Activated T-helper 9 cell treated with anti-CD3 and anti-CD28 coated beads, Interleukin-2, amount 50 U/mL, for 16 hours (primary cell): ENCODE measurements at regions not wholly inside any gene's neighbourhood (a gene's known extent, or its start where the extent isn't known, plus 50 kb on each side); places are given as distances from the start of the nearest gene placed in this dataset.
"Not testable (repeated sequence)": the region's sequence is repeated elsewhere in the genome, so short reads cannot be mapped to it uniquely, and the experiment has no call there.

Source experiments
- DNase-seq: peaks from one replicate; pipeline ENCODE4 v3.0.0-alpha.2; 2020; ENCODE audit warnings: low read depth

- no peak for DNase-seq
Observed at GRCh38 chr16:87206646-87207451, 110.3 kb downstream of the C16orf95 start.

GRCh38 chr16:87207509-87207908, 109.7 kb downstream of the C16orf95 start:
- DNase-seq: no peak

DNA sequence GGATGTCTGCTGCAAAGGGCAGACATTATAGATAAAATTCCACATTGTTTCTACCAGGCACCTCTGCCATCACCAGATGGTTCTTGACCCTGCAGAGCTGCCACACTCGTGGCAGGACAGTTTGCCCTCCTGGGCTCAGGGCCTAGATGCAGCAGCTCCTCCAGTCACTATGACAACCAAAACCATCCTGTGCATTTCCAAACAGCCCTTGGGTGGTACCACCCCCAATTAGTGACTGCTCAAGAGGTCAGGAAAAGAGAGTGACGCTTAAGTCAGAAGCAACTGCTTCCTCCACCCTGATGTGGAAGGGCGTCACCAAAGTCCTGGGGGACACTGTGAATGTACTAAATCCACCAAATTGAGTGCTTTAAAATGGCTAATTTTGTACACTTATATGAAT, 109.2 kb downstream of the C16orf95 start:
- DNase-seq: no peak

- not testable (repeated sequence) for DNase-seq
Observed at GRCh38 chr16:87208968-87209367, 108.2 kb downstream of the C16orf95 start.

DNA sequence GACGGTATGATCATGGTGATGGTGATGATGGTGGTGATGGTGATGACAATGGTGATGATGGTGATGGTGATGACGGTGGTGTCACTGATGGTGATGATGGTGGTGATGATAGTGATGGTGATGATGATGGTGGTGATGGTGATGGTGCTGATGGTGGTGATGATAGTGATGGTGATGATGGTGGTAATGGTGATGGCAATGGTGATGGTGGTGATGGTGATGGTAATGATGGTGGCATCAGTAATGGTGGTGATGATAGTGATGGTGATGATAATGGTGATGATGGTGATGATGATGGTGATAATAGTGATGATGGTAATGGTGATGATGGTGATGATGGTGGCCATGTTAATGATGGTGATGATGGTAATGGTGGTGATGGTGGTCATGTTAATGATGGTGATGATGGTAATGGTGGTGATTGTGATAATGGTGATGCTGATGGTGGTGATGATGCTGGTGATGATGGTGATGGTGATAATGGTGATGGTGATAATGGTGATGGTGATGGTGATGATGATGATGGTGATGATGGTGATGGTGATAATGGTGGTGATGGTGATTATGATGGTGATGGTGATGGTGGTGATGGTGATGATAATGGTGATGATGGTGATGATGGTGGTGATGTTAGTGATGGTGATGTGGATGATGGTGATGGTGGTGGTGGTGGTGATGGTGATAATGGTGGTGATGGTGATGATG, 107.2 kb downstream of the C16orf95 start:
- no peak for DNase-seq

DNA sequence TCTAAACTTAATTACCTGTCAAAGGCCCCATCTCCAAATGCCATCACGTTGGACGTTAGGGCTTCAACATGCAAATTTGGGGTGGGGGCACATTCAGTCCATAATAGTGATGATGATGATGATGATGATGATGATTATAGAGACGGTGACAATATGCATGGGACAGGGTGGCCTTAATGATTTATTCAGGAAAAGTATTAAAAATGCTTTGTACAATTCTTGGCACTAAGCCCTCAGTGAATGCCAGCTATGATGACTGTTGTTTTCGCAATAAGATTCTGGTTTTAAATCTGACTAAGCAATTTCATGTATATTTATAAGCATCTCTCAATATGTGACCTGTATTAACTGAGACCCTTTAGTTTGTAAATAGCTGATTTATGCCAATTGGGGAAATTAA, 106.3 kb downstream of the C16orf95 start:
- no peak for DNase-seq

DNA sequence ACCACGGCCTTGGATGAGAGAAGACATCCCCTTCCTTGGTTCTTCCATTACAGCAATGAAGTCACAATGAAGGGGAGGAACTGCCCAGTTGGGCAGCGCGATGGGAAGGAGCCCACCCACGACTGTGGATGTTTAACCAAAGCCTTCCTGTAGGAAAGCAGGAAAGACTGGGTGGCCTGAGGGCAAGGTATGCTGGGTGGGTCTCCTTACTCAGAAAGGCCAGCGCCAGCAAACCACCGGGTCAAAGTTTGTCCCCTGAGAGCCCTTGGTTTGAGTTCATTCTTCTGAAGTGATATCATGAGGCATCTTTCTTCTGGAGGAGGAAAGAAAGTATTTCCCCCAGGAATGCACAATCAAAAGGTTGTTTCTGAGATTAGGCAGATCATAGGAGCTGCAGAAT, 105.2 kb downstream of the C16orf95 start:
- no peak for DNase-seq

DNA sequence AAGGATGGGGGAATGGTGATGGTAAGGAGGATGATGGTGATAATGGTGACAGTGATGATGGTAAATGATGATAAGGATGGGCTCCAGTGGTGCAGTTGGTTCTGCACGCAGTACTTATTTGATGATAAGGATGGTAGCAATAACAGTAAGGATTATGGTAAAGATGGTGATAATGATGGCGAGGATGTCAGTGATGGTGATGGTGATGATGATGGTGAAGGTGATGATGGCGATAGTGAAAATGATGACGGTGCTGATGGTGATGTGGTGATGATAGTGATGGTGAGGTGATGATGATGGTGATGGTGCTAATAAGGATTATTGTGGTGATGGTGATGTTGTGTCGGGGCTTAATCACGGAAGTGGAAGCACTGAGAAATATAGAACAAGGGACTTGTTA, 103.7 kb downstream of the C16orf95 start:
- DNase-seq: no peak

GRCh38 chr16:87216148-87216840, 100.9 kb downstream of the C16orf95 start:
- no peak for DNase-seq

- DNase-seq: no peak
Observed at GRCh38 chr16:87216841-87217275, 100.3 kb downstream of the C16orf95 start.

DNA sequence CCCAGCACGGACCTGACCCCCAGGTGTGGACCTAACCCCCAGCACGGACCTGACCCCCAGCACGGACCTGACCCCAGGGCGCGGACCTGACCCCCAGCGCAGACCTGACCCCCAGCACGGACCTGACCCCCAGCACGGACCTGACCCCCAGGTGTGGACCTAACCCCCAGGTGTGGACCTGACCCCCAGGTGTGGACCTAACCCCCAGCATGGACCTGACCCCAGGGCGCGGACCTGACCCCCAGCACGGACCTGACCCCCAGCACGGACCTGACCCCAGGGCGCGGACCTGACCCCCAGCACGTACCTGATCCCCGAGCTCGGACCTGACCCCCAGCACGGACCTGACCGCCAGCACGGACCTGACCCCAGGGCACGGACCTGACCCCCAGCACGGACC, 99.4 kb downstream of the C16orf95 start:
- not testable (repeated sequence) for DNase-seq

- DNase-seq: no peak
Observed at GRCh38 chr16:87218281-87219055, 98.7 kb downstream of the C16orf95 start.

DNA sequence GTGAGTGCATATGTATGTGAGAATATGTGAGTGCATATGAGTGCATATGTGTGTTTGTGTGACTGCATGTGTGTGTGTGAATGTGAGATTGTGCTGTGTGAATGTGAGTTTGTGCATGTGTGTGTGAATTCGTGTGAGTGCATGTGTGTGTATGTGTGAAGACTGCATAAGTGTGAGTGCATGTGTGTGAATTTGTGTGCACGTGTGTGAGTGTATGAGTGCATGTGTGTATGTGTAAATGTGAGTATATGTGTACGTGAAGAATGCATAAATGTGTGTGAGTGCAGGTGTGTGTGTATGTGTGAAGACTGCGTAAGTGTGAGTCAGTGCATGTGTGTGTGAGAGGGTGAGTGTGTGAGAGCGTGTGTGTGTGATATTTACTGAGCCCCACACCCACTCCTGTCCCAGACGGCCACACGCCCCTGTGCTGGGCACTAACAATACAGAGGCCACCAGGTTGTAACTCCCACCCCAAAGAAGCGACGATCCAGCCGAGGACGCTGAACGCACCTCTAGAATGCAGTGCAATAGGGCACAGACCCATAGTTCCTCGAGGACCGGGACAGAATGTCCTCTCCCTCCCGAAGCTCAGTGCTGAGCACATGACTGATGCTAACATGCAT, 97.8 kb downstream of the C16orf95 start:
- no peak for DNase-seq

DNA sequence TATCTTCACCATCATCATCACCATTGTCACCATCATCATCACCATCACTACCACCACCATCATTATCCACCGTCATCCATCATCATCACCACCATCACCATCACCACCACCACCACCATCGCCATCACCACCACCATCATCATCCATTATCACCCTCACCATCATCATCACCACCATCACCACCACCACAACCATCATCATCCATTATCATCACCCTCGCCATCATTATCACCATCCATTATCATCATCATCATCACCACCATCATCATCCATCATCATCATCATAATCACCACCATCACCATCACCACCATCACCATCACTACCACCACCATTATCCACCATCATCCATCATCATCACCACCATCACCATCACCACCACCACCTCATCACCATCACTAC, 95.6 kb downstream of the C16orf95 start:
- no peak for DNase-seq

GRCh38 chr16:87222335-87222734, 94.9 kb downstream of the C16orf95 start:
- DNase-seq: no peak

DNA sequence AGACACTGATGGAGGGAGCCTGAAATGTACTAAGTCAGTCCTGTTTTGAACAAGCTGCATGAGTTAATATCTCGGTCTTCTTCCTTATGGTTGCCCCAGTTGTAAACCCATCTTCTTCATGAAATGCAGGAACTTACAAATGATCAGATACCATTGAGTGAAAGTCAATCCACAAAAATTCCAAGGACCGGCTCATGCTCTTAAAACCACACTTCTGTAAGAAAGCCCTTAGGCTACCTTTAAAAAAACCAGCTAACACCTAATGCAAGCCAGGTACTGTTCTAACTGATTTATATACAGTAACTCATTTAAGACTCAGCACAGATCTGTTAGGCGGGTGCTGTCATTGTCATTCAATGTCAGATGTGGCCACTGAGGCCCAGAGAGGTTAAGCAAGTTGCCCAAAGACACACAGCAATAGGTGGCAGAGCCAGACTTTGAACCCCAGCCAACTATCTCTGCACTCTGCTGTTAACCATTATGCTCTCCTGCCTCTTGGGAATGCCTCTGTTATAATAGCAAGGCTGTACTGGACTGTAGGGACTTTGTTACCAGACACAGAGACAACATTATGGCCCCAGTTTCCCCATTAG, 93.4 kb downstream of the C16orf95 start:
- no peak for DNase-seq

GRCh38 chr16:87226926-87227295, 90.3 kb downstream of the C16orf95 start:
- no peak for DNase-seq

DNA sequence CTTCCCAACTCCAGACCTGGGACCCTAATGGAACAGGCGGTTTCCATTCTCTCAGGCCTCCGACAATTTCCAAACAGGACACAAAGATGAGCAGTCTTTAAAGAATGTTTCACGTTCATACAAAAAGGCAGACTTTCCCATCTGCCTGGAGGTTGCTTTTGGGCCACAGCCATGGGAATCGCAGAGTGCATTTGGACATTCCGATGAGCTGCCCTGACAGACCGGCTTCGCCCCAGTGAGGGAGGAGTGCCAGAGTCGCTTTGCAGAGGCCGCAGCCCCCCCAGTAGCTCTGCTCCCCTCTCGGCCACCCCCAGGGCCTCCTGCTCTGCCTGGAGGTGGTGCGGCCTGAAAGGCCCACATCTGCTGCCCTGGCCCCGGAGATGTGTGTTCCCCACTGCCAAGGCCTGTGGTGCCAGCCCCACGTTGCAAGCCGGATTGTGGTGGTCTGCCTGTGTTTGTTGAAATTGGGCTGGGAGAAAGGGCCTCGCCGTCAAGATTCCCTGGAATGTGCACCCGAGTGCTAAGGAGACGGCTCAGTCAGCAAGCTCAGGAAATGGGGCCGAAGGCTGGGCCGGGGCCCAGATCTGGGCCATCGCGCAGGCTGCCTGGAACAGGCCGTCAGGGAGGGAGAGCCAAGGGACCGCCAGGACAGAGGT, 89.8 kb downstream of the C16orf95 start:
- no peak for DNase-seq

DNA sequence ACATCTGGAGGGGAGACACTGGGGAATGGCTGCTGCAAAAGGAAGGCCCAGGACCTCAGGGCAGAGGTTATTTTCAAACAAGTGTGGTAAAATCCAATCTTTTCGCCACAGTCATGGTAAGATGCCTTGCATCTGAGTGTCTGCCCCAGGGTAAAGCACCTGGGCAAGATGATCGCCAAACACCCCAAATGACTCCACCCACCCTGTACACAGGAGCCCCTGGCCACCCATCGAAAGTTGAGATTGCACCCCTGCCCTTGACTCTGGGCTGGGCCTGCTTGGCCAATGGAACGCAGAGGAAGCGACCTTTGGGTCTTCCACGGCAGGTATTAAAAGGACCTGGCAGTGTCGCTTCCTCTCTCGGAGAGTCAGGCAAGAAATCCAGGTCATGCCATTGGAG, 88.8 kb downstream of the C16orf95 start:
- DNase-seq: no peak

DNA sequence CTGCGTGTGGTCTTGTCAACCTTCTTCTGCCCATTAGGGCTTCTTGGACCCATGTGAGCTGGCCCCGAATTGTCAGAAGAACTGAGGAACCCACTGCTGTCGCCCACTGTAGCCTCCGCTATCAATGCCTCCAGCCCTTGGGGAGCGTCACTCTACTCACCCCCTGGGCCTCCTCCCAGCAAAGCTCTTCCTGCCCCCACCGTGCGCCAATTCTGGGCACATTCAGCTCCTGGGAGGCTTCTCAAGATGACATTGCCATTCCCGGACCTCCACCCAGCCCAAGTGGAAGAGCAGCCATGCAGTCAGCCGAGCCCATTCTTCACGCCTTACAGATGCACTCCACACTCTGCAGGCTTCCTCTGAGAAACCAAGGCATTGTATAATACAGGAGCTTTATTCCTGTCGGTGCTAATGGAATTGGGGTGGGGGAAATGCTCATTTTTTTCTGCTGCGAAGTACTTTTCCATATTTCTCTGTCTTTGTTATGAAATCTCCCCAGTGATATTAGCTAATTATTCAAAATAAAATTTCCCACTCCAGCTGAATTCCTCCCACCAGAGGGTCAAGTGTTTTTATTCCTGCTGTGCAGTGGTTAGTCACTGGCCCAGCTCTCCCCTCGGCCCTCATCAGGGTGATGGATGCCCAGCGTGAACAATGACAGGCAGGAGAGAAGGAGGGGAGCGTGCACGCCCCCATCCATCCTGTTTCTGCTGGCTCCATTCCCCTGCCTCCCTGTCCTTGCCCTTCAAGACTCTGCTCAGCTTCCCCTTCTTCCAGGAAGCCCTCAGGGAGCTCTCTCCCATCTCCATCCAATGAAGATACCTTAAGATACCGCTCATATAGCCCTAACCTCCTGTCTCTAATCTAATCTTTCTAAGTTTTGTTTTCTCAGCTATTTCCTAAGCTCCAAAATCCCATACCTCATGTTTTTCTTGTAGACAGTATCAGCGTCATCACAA, 87.7 kb downstream of the C16orf95 start:
- no peak for DNase-seq
